Astrocyte (in vitro differentiated cells and primary cell): ENCODE measurements at regions not wholly inside any gene's neighbourhood (a gene's known extent, or its start where the extent isn't known, plus 50 kb on each side); places are given as distances from the start of the nearest gene placed in this dataset.

Experiments
- EZH2 ChIP-seq: IDR thresholded peaks from 2 replicates; pipeline ENCODE4 v1.6.1; 2012; ENCODE audit warnings: mild to moderate bottlenecking, low read length, inconsistent platforms; ENCODE audit not compliant: insufficient read depth
- TF ChIP-seq, protein P1 (sequence below): IDR thresholded peaks from 2 replicates; pipeline ENCODE4 v1.5.1; 2011; ENCODE audit warnings: low read depth, mild to moderate bottlenecking, inconsistent platforms, low read length, moderate library complexity; ENCODE audit not compliant: insufficient read depth

DNA sequence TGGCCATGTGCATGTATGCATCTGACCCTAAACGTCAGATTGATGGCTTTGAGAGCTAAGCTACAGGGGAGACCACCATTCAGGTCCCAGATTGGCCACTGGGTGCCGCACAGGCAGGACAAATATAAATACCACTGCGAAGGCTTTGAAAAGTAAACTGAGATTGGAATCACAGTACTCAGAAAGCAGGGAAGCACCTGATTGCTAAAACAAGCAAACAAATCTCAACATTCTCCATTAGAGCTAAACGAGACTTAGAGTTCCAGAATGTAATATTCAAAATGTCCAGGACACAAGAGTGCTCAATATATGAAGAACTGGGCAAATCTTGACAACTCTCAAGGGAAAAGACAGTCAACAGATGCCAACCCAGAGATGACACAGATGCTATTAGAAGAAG lies 61.0 kb upstream of the GFPT2 start:
- TF ChIP-seq, protein P1, sequence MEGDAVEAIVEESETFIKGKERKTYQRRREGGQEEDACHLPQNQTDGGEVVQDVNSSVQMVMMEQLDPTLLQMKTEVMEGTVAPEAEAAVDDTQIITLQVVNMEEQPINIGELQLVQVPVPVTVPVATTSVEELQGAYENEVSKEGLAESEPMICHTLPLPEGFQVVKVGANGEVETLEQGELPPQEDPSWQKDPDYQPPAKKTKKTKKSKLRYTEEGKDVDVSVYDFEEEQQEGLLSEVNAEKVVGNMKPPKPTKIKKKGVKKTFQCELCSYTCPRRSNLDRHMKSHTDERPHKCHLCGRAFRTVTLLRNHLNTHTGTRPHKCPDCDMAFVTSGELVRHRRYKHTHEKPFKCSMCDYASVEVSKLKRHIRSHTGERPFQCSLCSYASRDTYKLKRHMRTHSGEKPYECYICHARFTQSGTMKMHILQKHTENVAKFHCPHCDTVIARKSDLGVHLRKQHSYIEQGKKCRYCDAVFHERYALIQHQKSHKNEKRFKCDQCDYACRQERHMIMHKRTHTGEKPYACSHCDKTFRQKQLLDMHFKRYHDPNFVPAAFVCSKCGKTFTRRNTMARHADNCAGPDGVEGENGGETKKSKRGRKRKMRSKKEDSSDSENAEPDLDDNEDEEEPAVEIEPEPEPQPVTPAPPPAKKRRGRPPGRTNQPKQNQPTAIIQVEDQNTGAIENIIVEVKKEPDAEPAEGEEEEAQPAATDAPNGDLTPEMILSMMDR: no peak
- TF ChIP-seq EZH2: no peak
